ENCODE measurements at regions not wholly inside any gene's neighbourhood (a gene's known extent, or its start where the extent isn't known, plus 50 kb on each side); places are given as distances from the start of the nearest gene placed in this dataset.

DNA sequence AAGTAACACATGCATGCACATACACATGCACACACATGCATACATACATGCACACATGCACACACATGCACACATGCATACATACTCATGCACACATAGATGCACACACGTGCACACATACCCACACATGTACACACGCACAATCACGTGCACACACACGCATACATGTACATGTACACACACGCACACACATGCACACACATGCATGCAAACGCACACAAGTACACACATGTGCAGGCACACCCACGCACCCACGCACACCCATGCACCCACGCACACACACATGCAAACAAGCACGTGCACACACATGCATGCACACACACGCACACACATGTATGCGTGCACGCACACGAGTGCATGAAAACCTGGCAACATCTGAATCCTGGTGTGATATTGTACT, 232.7 kb upstream of the CDH4 start:
- no peak overlapping the region for H3K4me3 ChIP-seq (ENCODE audit: control insufficient read depth in 1 of 7, extremely low read depth in 1 of 7, insufficient read depth in 4 of 7, low read depth in 2 of 7, low read length in 6 of 7)
- peaks cover 0 to 7% (median 3%) of the 10 kb centered on the region in 5 experiments for H3K9me3 ChIP-seq (ENCODE audit: control extremely low read depth in 1 of 5, control insufficient read depth in 4 of 5, insufficient read depth in 2 of 5, low read depth in 1 of 5, low read length in 4 of 5)
- no peaks in the 10 kb centered on the region for H3K36me3 ChIP-seq (ENCODE audit: control insufficient read depth in 4 of 4, insufficient read depth in 4 of 4, low read length in 3 of 4)
- H3K27me3 ChIP-seq (replicated peaks in 2 of 5; ENCODE audit: control insufficient read depth in 4 of 5, insufficient read depth in 5 of 5, low read length in 4 of 5): peaks cover 0 to 8% (median under 1%) of the 10 kb centered on the region in 5 experiments
- 85% methylated on average over 6 of the region's 14 CpGs for WGBS (ENCODE audit: insufficient coverage)
- no peaks in the 10 kb centered on the region for H3K4me1 ChIP-seq (ENCODE audit: control extremely low read depth in 1 of 4, control insufficient read depth in 4 of 4, insufficient read depth in 4 of 4, low read length in 3 of 4)
- ChIA-PET POLR2A (no interaction called here), CTCF (no interaction called here)
- no peak for DNase-seq
- no peak overlapping the region for H3K27ac ChIP-seq (ENCODE audit: insufficient read depth in 1 of 2, low read depth in 1 of 2, low read length in 2 of 2, poor library complexity in 1 of 2, severe bottlenecking in 2 of 2)

DNA sequence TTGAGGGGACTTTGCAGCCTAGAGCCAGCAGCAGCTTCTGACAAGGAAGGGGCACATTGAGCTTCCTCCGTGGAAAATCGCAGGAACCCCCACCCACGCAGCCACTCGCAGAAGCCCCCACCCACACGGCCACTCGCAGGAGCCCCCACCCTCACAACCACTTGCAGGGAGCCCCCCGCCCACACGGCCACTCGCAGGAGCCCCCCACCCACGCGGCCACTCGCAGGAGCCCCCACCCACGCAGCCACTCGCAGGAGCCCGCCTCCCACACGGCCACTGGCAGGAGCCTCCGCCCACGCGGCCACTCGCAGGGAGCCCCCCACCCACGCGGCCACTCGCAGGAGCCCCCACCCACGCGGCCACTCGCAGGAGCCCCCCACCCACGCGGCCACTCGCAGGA, 228.4 kb upstream of the CDH4 start:
- Histone ChIP-seq H3K36me3 (ENCODE audit: control insufficient read depth in 4 of 4, insufficient read depth in 4 of 4, low read length in 3 of 4) (no peaks in the 10 kb centered on the region), H3K4me3 (ENCODE audit: control insufficient read depth in 1 of 7, extremely low read depth in 1 of 7, insufficient read depth in 4 of 7, low read depth in 2 of 7, low read length in 6 of 7) (no peak overlapping the region), H3K4me1 (ENCODE audit: control extremely low read depth in 1 of 4, control insufficient read depth in 4 of 4, insufficient read depth in 4 of 4, low read length in 3 of 4) (no peaks in the 10 kb centered on the region), H3K27ac (ENCODE audit: insufficient read depth in 1 of 2, low read depth in 1 of 2, low read length in 2 of 2, poor library complexity in 1 of 2, severe bottlenecking in 2 of 2) (no peak overlapping the region), H3K27me3 (replicated peaks in 2 of 5; ENCODE audit: control insufficient read depth in 4 of 5, insufficient read depth in 5 of 5, low read length in 4 of 5) (no peaks in the 10 kb centered on the region), H3K9me3 (ENCODE audit: control extremely low read depth in 1 of 5, control insufficient read depth in 4 of 5, insufficient read depth in 2 of 5, low read depth in 1 of 5, low read length in 4 of 5) (peaks cover 0 to 9% (median 0%) of the 10 kb centered on the region in 5 experiments)
- no peak for DNase-seq
- ChIA-PET CTCF (no interaction called here), POLR2A (no interaction called here)
- WGBS (ENCODE audit: insufficient coverage): 87% methylated on average over 3 of the region's 29 CpGs

GRCh38 chr20:61024390-61024789, 227.7 kb upstream of the CDH4 start:
- ChIA-PET CTCF (no interaction called here), POLR2A (no interaction called here)
- Histone ChIP-seq H3K9me3 (ENCODE audit: control extremely low read depth in 1 of 5, control insufficient read depth in 4 of 5, insufficient read depth in 2 of 5, low read depth in 1 of 5, low read length in 4 of 5) (peaks cover 0 to 3% (median 0%) of the 10 kb centered on the region in 5 experiments), H3K27me3 (replicated peaks in 2 of 5; ENCODE audit: control insufficient read depth in 4 of 5, insufficient read depth in 5 of 5, low read length in 4 of 5) (no peaks in the 10 kb centered on the region), H3K4me3 (ENCODE audit: control insufficient read depth in 1 of 7, extremely low read depth in 1 of 7, insufficient read depth in 4 of 7, low read depth in 2 of 7, low read length in 6 of 7) (no peak overlapping the region), H3K36me3 (ENCODE audit: control insufficient read depth in 4 of 4, insufficient read depth in 4 of 4, low read length in 3 of 4) (no peaks in the 10 kb centered on the region), H3K27ac (ENCODE audit: insufficient read depth in 1 of 2, low read depth in 1 of 2, low read length in 2 of 2, poor library complexity in 1 of 2, severe bottlenecking in 2 of 2) (no peak overlapping the region), H3K4me1 (ENCODE audit: control extremely low read depth in 1 of 4, control insufficient read depth in 4 of 4, insufficient read depth in 4 of 4, low read length in 3 of 4) (no peaks in the 10 kb centered on the region)
- WGBS (ENCODE audit: insufficient coverage): 82% methylated on average over 11 of the region's 11 CpGs
- DNase-seq: no peak

GRCh38 chr20:61025536-61025935, 226.5 kb upstream of the CDH4 start:
- Histone ChIP-seq H3K4me3 (ENCODE audit: control insufficient read depth in 1 of 7, extremely low read depth in 1 of 7, insufficient read depth in 4 of 7, low read depth in 2 of 7, low read length in 6 of 7) (no peak overlapping the region), H3K4me1 (ENCODE audit: control extremely low read depth in 1 of 4, control insufficient read depth in 4 of 4, insufficient read depth in 4 of 4, low read length in 3 of 4) (no peaks in the 10 kb centered on the region), H3K27me3 (replicated peaks in 2 of 5; ENCODE audit: control insufficient read depth in 4 of 5, insufficient read depth in 5 of 5, low read length in 4 of 5) (no peaks in the 10 kb centered on the region), H3K9me3 (ENCODE audit: control extremely low read depth in 1 of 5, control insufficient read depth in 4 of 5, insufficient read depth in 2 of 5, low read depth in 1 of 5, low read length in 4 of 5) (peaks cover 0 to 2% (median 0%) of the 10 kb centered on the region in 5 experiments), H3K36me3 (ENCODE audit: control insufficient read depth in 4 of 4, insufficient read depth in 4 of 4, low read length in 3 of 4) (no peaks in the 10 kb centered on the region), H3K27ac (ENCODE audit: insufficient read depth in 1 of 2, low read depth in 1 of 2, low read length in 2 of 2, poor library complexity in 1 of 2, severe bottlenecking in 2 of 2) (no peak overlapping the region)
- WGBS (ENCODE audit: insufficient coverage): 95% methylated on average over 5 of the region's 10 CpGs
- DNase-seq: no peak
- ChIA-PET POLR2A (no interaction called here), CTCF (interaction anchor here (0.6 kb wide), 1 partner anchor 45 kb away, joined by 3 read pairs; no protein-coding TSS in a partner anchor)

DNA sequence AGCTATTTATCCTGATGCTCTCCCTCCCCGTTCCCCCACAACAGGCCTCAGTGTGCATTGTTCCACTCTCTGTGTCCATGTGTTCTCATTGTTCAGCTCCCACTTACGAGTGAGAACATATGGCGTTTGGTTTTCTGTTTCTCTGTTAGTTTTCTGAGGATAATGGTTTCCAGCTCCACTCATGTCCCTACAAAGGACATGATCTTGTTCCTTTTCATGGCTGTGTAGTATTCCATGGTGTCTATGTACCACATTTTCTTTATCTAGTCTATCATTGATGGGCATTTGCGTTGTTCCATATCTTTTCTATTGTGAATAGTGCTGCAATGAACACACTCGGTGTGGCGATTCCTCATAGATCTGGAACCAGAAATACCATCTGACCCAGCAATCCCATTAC, 225.9 kb upstream of the CDH4 start:
- DNase-seq: no peak
- Histone ChIP-seq H3K9me3 (ENCODE audit: control extremely low read depth in 1 of 5, control insufficient read depth in 4 of 5, insufficient read depth in 2 of 5, low read depth in 1 of 5, low read length in 4 of 5) (peaks cover 0 to 2% (median 0%) of the 10 kb centered on the region in 5 experiments), H3K4me1 (ENCODE audit: control extremely low read depth in 1 of 4, control insufficient read depth in 4 of 4, insufficient read depth in 4 of 4, low read length in 3 of 4) (no peaks in the 10 kb centered on the region), H3K36me3 (ENCODE audit: control insufficient read depth in 4 of 4, insufficient read depth in 4 of 4, low read length in 3 of 4) (no peaks in the 10 kb centered on the region), H3K27me3 (replicated peaks in 2 of 5; ENCODE audit: control insufficient read depth in 4 of 5, insufficient read depth in 5 of 5, low read length in 4 of 5) (no peaks in the 10 kb centered on the region), H3K27ac (ENCODE audit: insufficient read depth in 1 of 2, low read depth in 1 of 2, low read length in 2 of 2, poor library complexity in 1 of 2, severe bottlenecking in 2 of 2) (no peak overlapping the region), H3K4me3 (ENCODE audit: control insufficient read depth in 1 of 7, extremely low read depth in 1 of 7, insufficient read depth in 4 of 7, low read depth in 2 of 7, low read length in 6 of 7) (no peak overlapping the region)
- ChIA-PET POLR2A (no interaction called here), CTCF (interaction anchor here (0.6 kb wide), 1 partner anchor 46 kb away, joined by 3 read pairs; no protein-coding TSS in a partner anchor)
- WGBS (ENCODE audit: insufficient coverage): 88% methylated on average over 6 of the region's 6 CpGs

DNA sequence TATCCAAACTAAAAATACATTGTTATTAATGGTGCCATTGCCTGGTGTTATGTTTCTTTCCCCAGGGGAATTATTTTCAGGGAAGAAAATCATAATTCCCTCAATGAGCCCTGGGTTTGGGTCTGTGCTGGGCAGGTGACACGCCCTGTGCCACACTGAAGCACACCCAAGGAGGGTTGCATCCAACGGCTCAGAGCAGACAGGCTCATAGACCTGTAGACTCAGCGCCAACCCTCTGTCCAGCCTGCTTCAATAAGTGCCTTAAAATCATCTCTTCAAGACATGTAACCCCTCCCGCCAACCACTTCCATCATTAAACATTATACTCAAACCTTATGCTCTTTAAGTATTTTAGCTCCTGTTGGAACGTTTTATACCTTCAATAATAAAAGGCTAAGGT, 225.3 kb upstream of the CDH4 start:
- no peak overlapping the region for H3K27ac ChIP-seq (ENCODE audit: insufficient read depth in 1 of 2, low read depth in 1 of 2, low read length in 2 of 2, poor library complexity in 1 of 2, severe bottlenecking in 2 of 2)
- no peak for DNase-seq
- POLR2A ChIA-PET: no interaction called here
- no peak overlapping the region for H3K4me3 ChIP-seq (ENCODE audit: control insufficient read depth in 1 of 7, extremely low read depth in 1 of 7, insufficient read depth in 4 of 7, low read depth in 2 of 7, low read length in 6 of 7)
- H3K36me3 ChIP-seq (ENCODE audit: control insufficient read depth in 4 of 4, insufficient read depth in 4 of 4, low read length in 3 of 4): no peaks in the 10 kb centered on the region
- no peaks in the 10 kb centered on the region for H3K27me3 ChIP-seq (replicated peaks in 2 of 5; ENCODE audit: control insufficient read depth in 4 of 5, insufficient read depth in 5 of 5, low read length in 4 of 5)
- peaks cover 0 to 2% (median 0%) of the 10 kb centered on the region in 5 experiments for H3K9me3 ChIP-seq (ENCODE audit: control extremely low read depth in 1 of 5, control insufficient read depth in 4 of 5, insufficient read depth in 2 of 5, low read depth in 1 of 5, low read length in 4 of 5)
- H3K4me1 ChIP-seq (ENCODE audit: control extremely low read depth in 1 of 4, control insufficient read depth in 4 of 4, insufficient read depth in 4 of 4, low read length in 3 of 4): no peaks in the 10 kb centered on the region
- WGBS (ENCODE audit: insufficient coverage): 69% methylated on average over 2 of the region's 5 CpGs
- CTCF ChIA-PET: no interaction called here

GRCh38 chr20:61027218-61027617, 224.8 kb upstream of the CDH4 start:
- ChIA-PET POLR2A (no interaction called here), CTCF (no interaction called here)
- 94% methylated on average over 3 of the region's 4 CpGs for WGBS (ENCODE audit: insufficient coverage)
- no peaks in the 10 kb centered on the region for H3K27me3 ChIP-seq (replicated peaks in 2 of 5; ENCODE audit: control insufficient read depth in 4 of 5, insufficient read depth in 5 of 5, low read length in 4 of 5)
- peaks cover 0 to 2% (median 0%) of the 10 kb centered on the region in 5 experiments for H3K9me3 ChIP-seq (ENCODE audit: control extremely low read depth in 1 of 5, control insufficient read depth in 4 of 5, insufficient read depth in 2 of 5, low read depth in 1 of 5, low read length in 4 of 5)
- no peak overlapping the region for H3K4me3 ChIP-seq (ENCODE audit: control insufficient read depth in 1 of 7, extremely low read depth in 1 of 7, insufficient read depth in 4 of 7, low read depth in 2 of 7, low read length in 6 of 7)
- H3K36me3 ChIP-seq (ENCODE audit: control insufficient read depth in 4 of 4, insufficient read depth in 4 of 4, low read length in 3 of 4): no peaks in the 10 kb centered on the region
- H3K27ac ChIP-seq (ENCODE audit: insufficient read depth in 1 of 2, low read depth in 1 of 2, low read length in 2 of 2, poor library complexity in 1 of 2, severe bottlenecking in 2 of 2): no peak overlapping the region
- no peak for DNase-seq
- H3K4me1 ChIP-seq (ENCODE audit: control extremely low read depth in 1 of 4, control insufficient read depth in 4 of 4, insufficient read depth in 4 of 4, low read length in 3 of 4): no peaks in the 10 kb centered on the region

Data from common myeloid progenitor, CD34-positive (primary cell).